GM19468 (cell line): ENCODE measurements at regions not wholly inside any gene's neighbourhood (a gene's known extent, or its start where the extent isn't known, plus 50 kb on each side); places are given as distances from the start of the nearest gene placed in this dataset.
"Not testable (repeated sequence)": the region's sequence is repeated elsewhere in the genome, so short reads cannot be mapped to it uniquely, and the experiment has no call there.

Experiments used
- ATAC-seq: cut with Tn5 transposase; IDR thresholded peaks from one replicate; pipeline ENCODE4 v1.9.1; 2021; ENCODE audit warnings: mild to moderate bottlenecking, moderate library complexity, moderate number of reproducible peaks; ENCODE audit not compliant: unreplicated experiment; ENCODE audit errors: extremely low read depth

GRCh38 chr10:47164126-47164799, 135.7 kb upstream of the GDF10 start:
- ATAC-seq, result no peak

- no peak for ATAC-seq
These were observed 135.2 kb upstream of the GDF10 start for GRCh38 chr10:47164800-47165128.

- no peak for ATAC-seq
These were observed 134.8 kb upstream of the GDF10 start for GRCh38 chr10:47165168-47165710.

GRCh38 chr10:47165711-47166404, 134.1 kb upstream of the GDF10 start:
- no peak for ATAC-seq

- no peak for ATAC-seq
These were observed 133.6 kb upstream of the GDF10 start for GRCh38 chr10:47166405-47166777.

GRCh38 chr10:47166808-47167581, 133.0 kb upstream of the GDF10 start:
- ATAC-seq, result not testable (repeated sequence)

GRCh38 chr10:47167591-47167990, 132.4 kb upstream of the GDF10 start:
- no peak for ATAC-seq

GRCh38 chr10:47169581-47169980, 130.4 kb upstream of the GDF10 start:
- ATAC-seq, result no peak

GRCh38 chr10:47173929-47174442, 126.0 kb upstream of the GDF10 start:
- ATAC-seq, result no peak

GRCh38 chr10:47175181-47176123, 124.5 kb upstream of the GDF10 start:
- ATAC-seq, result no peak

GRCh38 chr10:47176206-47176902, 123.6 kb upstream of the GDF10 start:
- ATAC-seq, result no peak

- no peak for ATAC-seq
These were observed 122.8 kb upstream of the GDF10 start for GRCh38 chr10:47176903-47177868.

GRCh38 chr10:47178537-47179290, 121.3 kb upstream of the GDF10 start:
- ATAC-seq, result no peak

- ATAC-seq, result no peak
These were observed 120.7 kb upstream of the GDF10 start for GRCh38 chr10:47179291-47179647.

- no peak for ATAC-seq
These were observed 118.7 kb upstream of the GDF10 start for GRCh38 chr10:47181052-47181849.

GRCh38 chr10:47182934-47183703, 116.9 kb upstream of the GDF10 start:
- ATAC-seq, result no peak
